Stimulated activated CD4-positive, alpha-beta T cell treated with anti-CD3 and anti-CD28 coated beads, Interleukin-4, amount 100 ng/mL, for 24 hours (primary cell): ENCODE measurements at regions not wholly inside any gene's neighbourhood (a gene's known extent, or its start where the extent isn't known, plus 50 kb on each side); places are given as distances from the start of the nearest gene placed in this dataset.
A peak's percentile ranks its signal among the peaks of the same experiment; 100 is the strongest.
"Not testable (repeated sequence)": the region's sequence is repeated elsewhere in the genome, so short reads cannot be mapped to it uniquely, and the experiment has no call there.

Experiments used
- DNase-seq: peaks from one replicate; pipeline ENCODE4 v3.0.0-alpha.2; 2020

- no peak for DNase-seq
Observed at GRCh38 chr1:224539971-224540370, 76.1 kb upstream of the CNIH3 start.

- no peak for DNase-seq
Observed at GRCh38 chr1:224540535-224540934, 75.6 kb upstream of the CNIH3 start.

- DNase-seq = no peak
Observed at GRCh38 chr1:224541072-224541790, 74.9 kb upstream of the CNIH3 start.

GRCh38 chr1:224541901-224542630 is 74.1 kb upstream of the CNIH3 start:
- DNase-seq = no peak

GRCh38 chr1:224542783-224543440 is 73.2 kb upstream of the CNIH3 start:
- DNase-seq = peak; percentile 30

- no peak for DNase-seq
Observed at GRCh38 chr1:224543453-224543852, 72.7 kb upstream of the CNIH3 start.

GRCh38 chr1:224544346-224545110 is 71.6 kb upstream of the CNIH3 start:
- no peak for DNase-seq

- DNase-seq = no peak
Observed at GRCh38 chr1:224545571-224545970, 70.5 kb upstream of the CNIH3 start.

GRCh38 chr1:224548676-224549075 is 67.4 kb upstream of the CNIH3 start:
- no peak for DNase-seq

- DNase-seq = not testable (repeated sequence)
Observed at GRCh38 chr1:224551189-224551588, 64.9 kb upstream of the CNIH3 start.

- no peak for DNase-seq
Observed at GRCh38 chr1:224554056-224554455, 62.1 kb upstream of the CNIH3 start.

GRCh38 chr1:224554620-224555259 is 61.4 kb upstream of the CNIH3 start:
- DNase-seq = no peak

GRCh38 chr1:224558904-224559303 is 57.2 kb upstream of the CNIH3 start:
- no peak for DNase-seq

- no peak for DNase-seq
Observed at GRCh38 chr1:224559981-224560728, 56.0 kb upstream of the CNIH3 start.

- DNase-seq = not testable (repeated sequence)
Observed at GRCh38 chr1:224562881-224563280, 53.2 kb upstream of the CNIH3 start.

- DNase-seq = no peak
Observed at GRCh38 chr1:224563666-224564065, 52.5 kb upstream of the CNIH3 start.

- DNase-seq = no peak
Observed at GRCh38 chr1:224564454-224565084, 51.5 kb upstream of the CNIH3 start.

- DNase-seq = no peak
Observed at GRCh38 chr1:224565186-224565585, 50.9 kb upstream of the CNIH3 start.

GRCh38 chr1:224565611-224566406 is 50.3 kb upstream of the CNIH3 start:
- no peak for DNase-seq
